Common myeloid progenitor, CD34-positive (primary cell): ENCODE measurements at regions not wholly inside any gene's neighbourhood (a gene's known extent, or its start where the extent isn't known, plus 50 kb on each side); places are given as distances from the start of the nearest gene placed in this dataset.
A peak's percentile ranks its signal among the peaks of the same experiment; 100 is the strongest.

Source experiments
- CTCF ChIA-PET: fragments of 350-600 bp; sonication (Branson Sonifier 250); formaldehyde crosslinking; loops from one replicate; lab custom pipeline; 2021; ENCODE audit warnings: antibody characterized with exemption; lab: Charles Lee
- POLR2A ChIA-PET: fragments of 350-600 bp; sonication (Branson Sonifier 250); formaldehyde crosslinking; loops from one replicate; lab custom pipeline; 2021; ENCODE audit warnings: antibody characterized with exemption; lab: Charles Lee
- DNase-seq, 3 donors: peaks; one replicate each; pipeline versions ENCODE4 v3.0.0 to v3.0.0-alpha.2; 2013
- H3K27ac ChIP-seq, 2 experiments: 1 replicate in 1 of 2; 2 replicates in 1 of 2; pipeline ENCODE4 v1.7.0; 2013; ENCODE audit warnings: inconsistent platforms in 2 of 2, low read length in 2 of 2, mild to moderate bottlenecking in 2 of 2, low read depth in 1 of 2, moderate library complexity in 1 of 2; ENCODE audit not compliant: severe bottlenecking in 2 of 2, insufficient read depth in 1 of 2, poor library complexity in 1 of 2
- H3K27me3 ChIP-seq, 5 experiments: replicated peaks in 2 of 5; 1 replicate in 3 of 5; 2 replicates in 2 of 5; pipeline versions ENCODE4 v1.6.1 to v1.7.0; 2013; ENCODE audit warnings: low read length in 4 of 5, mild to moderate bottlenecking in 2 of 5, moderate library complexity in 2 of 5, inconsistent platforms in 1 of 5; ENCODE audit not compliant: insufficient read depth in 5 of 5, control insufficient read depth in 4 of 5
- H3K36me3 ChIP-seq, 4 experiments: 1 replicate in 2 of 4; 2 replicates in 2 of 4; pipeline versions ENCODE4 v1.6.1 to v1.7.0; 2013; ENCODE audit warnings: low read length in 3 of 4, control low read depth in 1 of 4, mild to moderate bottlenecking in 1 of 4; ENCODE audit not compliant: control insufficient read depth in 4 of 4, insufficient read depth in 4 of 4
- H3K4me1 ChIP-seq, 4 experiments: 1 replicate in 3 of 4; 2 replicates in 1 of 4; pipeline versions ENCODE4 v1.6.1 to v1.7.1; 2013; ENCODE audit warnings: low read length in 3 of 4, mild to moderate bottlenecking in 3 of 4, control low read depth in 1 of 4, inconsistent platforms in 1 of 4, moderate library complexity in 1 of 4; ENCODE audit not compliant: control insufficient read depth in 4 of 4, insufficient read depth in 4 of 4; ENCODE audit errors: control extremely low read depth in 1 of 4
- H3K4me3 ChIP-seq, 7 experiments: 1 replicate in 4 of 7; 2 replicates in 3 of 7; pipeline versions ENCODE4 v1.5.1 to v1.7.0; 2013; ENCODE audit warnings: mild to moderate bottlenecking in 7 of 7, low read length in 6 of 7, moderate library complexity in 6 of 7, inconsistent platforms in 2 of 7, low read depth in 2 of 7, control low read depth in 1 of 7; ENCODE audit not compliant: insufficient read depth in 4 of 7, control insufficient read depth in 1 of 7; ENCODE audit errors: extremely low read depth in 1 of 7
- H3K9me3 ChIP-seq, 5 experiments: 1 replicate in 4 of 5; 2 replicates in 1 of 5; pipeline versions ENCODE4 v1.6.1 to v1.7.1; 2013; ENCODE audit warnings: low read length in 4 of 5, mild to moderate bottlenecking in 2 of 5, inconsistent platforms in 1 of 5, low read depth in 1 of 5, moderate library complexity in 1 of 5; ENCODE audit not compliant: control insufficient read depth in 4 of 5, insufficient read depth in 2 of 5; ENCODE audit errors: control extremely low read depth in 1 of 5
- WGBS: methylation state at CpG from one replicate; pipeline ENCODE4 v1.1.5; 2013; ENCODE audit not compliant: insufficient coverage; 5-methylcytosine and 5-hydroxymethylcytosine counted together

DNA sequence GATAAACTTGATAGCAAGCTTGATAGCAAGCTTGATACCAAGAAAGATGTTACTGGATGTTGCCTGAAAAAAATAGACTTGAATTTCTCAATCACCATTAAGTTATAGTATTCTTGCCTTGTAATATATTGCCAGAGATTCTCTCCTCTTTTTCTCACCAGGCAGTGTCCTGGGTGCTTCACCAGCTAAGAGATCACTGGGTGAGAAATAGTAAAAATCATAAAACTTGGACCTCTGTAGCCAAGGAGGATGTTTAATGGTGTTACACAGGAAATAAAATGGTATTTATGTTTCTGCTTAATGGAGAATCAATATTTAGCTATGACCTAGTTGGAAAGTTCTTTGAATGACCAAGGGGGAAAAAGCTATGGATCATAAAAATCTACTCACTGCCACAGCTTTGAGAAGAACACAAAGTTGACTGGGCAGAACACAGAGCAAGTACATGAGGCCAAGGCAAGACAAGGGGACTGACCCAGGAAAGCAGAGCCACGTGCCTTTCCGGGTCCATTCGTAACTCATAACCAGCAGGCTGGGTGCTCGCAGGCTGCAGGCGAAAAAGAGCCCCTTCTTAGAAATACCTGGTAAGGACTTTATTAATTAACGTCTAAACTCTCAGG lies 129.4 kb upstream of the HNMT start:
- peaks cover 0 to 1% (median 0%) of the 10 kb centered on the region in 5 experiments for H3K27me3 ChIP-seq
- ChIA-PET CTCF (interaction anchor here (1.2 kb wide), 1 partner anchor 11 kb away, joined by 4 read pairs; no protein-coding TSS in a partner anchor), POLR2A (no interaction called here)
- no peaks in the 10 kb centered on the region for H3K4me1 ChIP-seq
- H3K27ac ChIP-seq = no peak overlapping the region
- H3K9me3 ChIP-seq = no peaks in the 10 kb centered on the region
- no peaks in the 10 kb centered on the region for H3K36me3 ChIP-seq
- DNase-seq = no peak
- H3K4me3 ChIP-seq = no peak overlapping the region
- 81% methylated on average over 3 of the region's 6 CpGs for WGBS

DNA sequence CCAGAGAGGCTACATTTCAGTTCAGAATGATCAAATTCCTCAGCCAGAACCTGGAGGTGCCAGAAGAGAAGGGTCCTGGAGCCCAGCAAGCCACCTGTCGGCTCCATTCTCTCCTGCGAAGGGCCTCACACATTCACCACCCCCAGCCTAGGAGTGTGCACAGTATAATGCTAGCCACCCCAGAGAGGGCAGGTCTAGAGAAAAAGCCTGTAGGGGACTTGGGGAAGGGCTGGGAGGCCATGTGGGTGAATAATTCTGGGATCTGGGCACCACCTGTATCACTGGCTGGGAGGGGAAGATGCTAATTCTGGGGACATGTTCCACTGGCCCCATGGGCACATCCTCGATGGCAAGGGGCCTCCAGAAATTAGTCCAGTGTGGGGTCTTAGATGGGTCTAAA lies 127.6 kb upstream of the HNMT start:
- Histone ChIP-seq H3K4me3 (no peak overlapping the region), H3K36me3 (no peaks in the 10 kb centered on the region), H3K27me3 (no peaks in the 10 kb centered on the region), H3K9me3 (no peaks in the 10 kb centered on the region), H3K4me1 (no peaks in the 10 kb centered on the region), H3K27ac (no peak overlapping the region)
- 100% methylated on average over 1 of the region's 3 CpGs for WGBS
- POLR2A ChIA-PET = no interaction called here
- no peak for DNase-seq
- CTCF ChIA-PET = interaction anchor here (1.2 kb wide), 1 partner anchor 10 kb away, joined by 4 read pairs; no protein-coding TSS in a partner anchor

DNA sequence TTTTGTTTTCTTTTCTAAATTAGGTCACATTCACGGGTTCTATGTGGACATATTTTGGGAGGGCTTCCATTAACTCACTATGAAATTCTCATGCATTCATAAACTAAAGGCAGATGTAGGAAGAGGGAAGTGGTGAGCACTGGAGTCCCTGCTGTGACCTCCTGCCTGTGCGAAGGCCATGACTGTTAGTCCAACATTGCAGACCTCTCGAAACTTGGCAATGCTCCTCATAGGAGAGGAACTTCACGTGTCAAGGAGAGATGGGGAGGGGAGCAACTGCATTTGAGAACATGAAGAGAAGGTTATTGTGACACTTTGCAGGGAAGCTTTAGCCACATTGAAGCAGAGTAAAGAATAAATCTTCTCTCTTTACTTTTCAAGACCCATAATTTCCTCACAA lies 126.4 kb upstream of the HNMT start:
- no peak overlapping the region for H3K27ac ChIP-seq
- H3K4me1 ChIP-seq = no peaks in the 10 kb centered on the region
- no peaks in the 10 kb centered on the region for H3K27me3 ChIP-seq
- no peak overlapping the region for H3K4me3 ChIP-seq
- POLR2A ChIA-PET = no interaction called here
- no peak for DNase-seq
- no peaks in the 10 kb centered on the region for H3K36me3 ChIP-seq
- 75% methylated on average over 2 of the region's 4 CpGs for WGBS
- no peaks in the 10 kb centered on the region for H3K9me3 ChIP-seq
- CTCF ChIA-PET = interaction anchor here (1.0 to 2.4 kb wide), 5 partner anchors 369 to 1454 kb away, joined by 3 to 7 read pairs (median 4); no protein-coding TSS in a partner anchor

DNA sequence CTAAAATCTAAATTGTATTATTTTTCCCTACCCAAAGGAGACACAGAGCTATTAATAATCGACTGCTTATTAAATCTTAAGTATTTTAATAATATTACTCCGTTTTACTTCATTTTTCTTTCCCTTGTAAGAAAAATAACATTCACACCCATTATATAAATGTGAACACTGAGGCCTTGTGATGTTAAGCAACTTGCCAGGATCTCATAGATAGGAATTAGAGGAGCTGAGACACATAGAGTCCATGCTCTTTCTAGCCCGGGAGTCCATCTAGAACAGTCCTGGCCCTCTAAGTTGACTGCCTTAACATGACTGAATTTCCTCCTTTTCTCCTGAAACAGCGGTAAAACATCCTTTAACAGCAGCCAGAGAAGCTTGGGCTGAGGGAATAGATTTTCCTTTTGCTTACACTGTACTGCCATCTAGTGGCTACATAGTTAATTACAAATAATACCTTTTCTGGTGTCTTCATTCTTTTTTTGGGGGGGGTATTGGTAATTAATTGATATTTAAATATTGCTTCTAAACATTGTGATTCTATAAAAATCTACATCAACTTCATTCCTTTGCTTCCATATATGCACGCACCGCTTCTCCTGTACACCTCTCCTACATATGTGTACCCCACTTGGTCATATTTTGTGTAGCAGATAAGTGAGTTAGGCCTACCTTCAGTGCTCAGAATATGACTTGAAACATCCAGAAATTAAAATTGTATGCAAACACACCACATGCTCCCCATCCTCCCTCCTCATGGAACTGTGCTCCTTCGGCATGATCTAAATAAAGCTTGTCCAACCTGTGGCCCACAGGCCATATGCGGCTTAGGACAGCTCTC lies 125.8 kb upstream of the HNMT start:
- no peaks in the 10 kb centered on the region for H3K27me3 ChIP-seq
- WGBS = 47% methylated on average over 3 of the region's 8 CpGs
- POLR2A ChIA-PET = no interaction called here
- no peaks in the 10 kb centered on the region for H3K36me3 ChIP-seq
- no peak overlapping the region for H3K27ac ChIP-seq
- no peaks in the 10 kb centered on the region for H3K4me1 ChIP-seq
- H3K4me3 ChIP-seq = no peak overlapping the region
- no peaks in the 10 kb centered on the region for H3K9me3 ChIP-seq
- peak; percentile 35 to 61 (median 60) for DNase-seq
- CTCF ChIA-PET = interaction anchor here (1.0 to 2.4 kb wide), 5 partner anchors 370 to 1454 kb away, joined by 3 to 7 read pairs (median 4); no protein-coding TSS in a partner anchor

GRCh38 chr2:137842430-137842829 lies 121.8 kb upstream of the HNMT start:
- no peak overlapping the region for H3K27ac ChIP-seq
- H3K4me3 ChIP-seq = no peak overlapping the region
- no peaks in the 10 kb centered on the region for H3K36me3 ChIP-seq
- H3K9me3 ChIP-seq = peaks cover 0 to 3% (median 0%) of the 10 kb centered on the region in 5 experiments
- ChIA-PET CTCF (no interaction called here), POLR2A (no interaction called here)
- H3K27me3 ChIP-seq = peaks cover 0 to 2% (median 0%) of the 10 kb centered on the region in 5 experiments
- H3K4me1 ChIP-seq = no peaks in the 10 kb centered on the region
- DNase-seq = no peak

DNA sequence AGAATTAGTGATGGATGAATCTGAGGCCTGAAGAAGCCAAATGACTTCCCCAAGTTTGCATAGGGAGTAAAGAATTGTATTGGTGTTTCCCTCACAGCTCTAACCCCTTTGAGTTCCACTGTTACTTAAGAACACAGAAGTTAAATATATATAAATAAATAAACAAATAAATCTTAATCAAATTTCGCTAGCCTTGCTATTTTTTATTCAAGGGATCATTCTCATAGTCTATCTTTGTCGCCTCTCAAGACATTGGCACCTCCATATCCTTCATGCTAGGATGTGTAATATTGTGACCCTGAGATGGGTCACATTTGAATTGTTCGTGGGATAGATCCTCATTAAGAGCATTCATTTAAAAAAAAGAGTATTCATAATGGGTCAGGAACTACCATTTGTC lies 121.3 kb upstream of the HNMT start:
- Histone ChIP-seq H3K4me3 (no peak overlapping the region), H3K4me1 (no peaks in the 10 kb centered on the region), H3K9me3 (peaks cover 0 to 3% (median 0%) of the 10 kb centered on the region in 5 experiments), H3K27ac (no peak overlapping the region), H3K27me3 (peaks cover 0 to 2% (median 0%) of the 10 kb centered on the region in 5 experiments), H3K36me3 (no peaks in the 10 kb centered on the region)
- ChIA-PET CTCF (no interaction called here), POLR2A (interaction anchor here (0.7 kb wide), 1 partner anchor 608 kb away, joined by 3 read pairs; no protein-coding TSS in a partner anchor)
- WGBS = no CpG with 5 or more reads among the region's 3 CpGs
- DNase-seq = no peak

- Histone ChIP-seq H3K27me3 (peaks cover 0 to 2% (median 0%) of the 10 kb centered on the region in 5 experiments), H3K4me1 (no peaks in the 10 kb centered on the region), H3K4me3 (no peak overlapping the region), H3K36me3 (no peaks in the 10 kb centered on the region), H3K9me3 (peaks cover 0 to 3% (median 0%) of the 10 kb centered on the region in 5 experiments), H3K27ac (no peak overlapping the region)
- ChIA-PET CTCF (no interaction called here), POLR2A (no interaction called here)
- DNase-seq = no peak
These were observed 118.9 kb upstream of the HNMT start for GRCh38 chr2:137845422-137845821.
